ENCODE measurements at regions not wholly inside any gene's neighbourhood (a gene's known extent, or its start where the extent isn't known, plus 50 kb on each side); places are given as distances from the start of the nearest gene placed in this dataset.

- no peak for DNase-seq (ENCODE audit: low spot score)
These were observed 571.4 kb upstream of the SALL1 start for GRCh38 chr16:51722467-51722866.

GRCh38 chr16:51719376-51719775 is 568.3 kb upstream of the SALL1 start:
- no peak for DNase-seq (ENCODE audit: low spot score)

- no peak for DNase-seq (ENCODE audit: low spot score)
These were observed 565.1 kb upstream of the SALL1 start for GRCh38 chr16:51716195-51716594.

GRCh38 chr16:51713502-51713901 is 562.4 kb upstream of the SALL1 start:
- DNase-seq (ENCODE audit: low spot score) = no peak

- DNase-seq (ENCODE audit: low spot score) = no peak
These were observed 560.0 kb upstream of the SALL1 start for GRCh38 chr16:51710905-51711563.

- DNase-seq (ENCODE audit: low spot score) = no peak
These were observed 559.1 kb upstream of the SALL1 start for GRCh38 chr16:51710186-51710585.

GRCh38 chr16:51708861-51709260 is 557.8 kb upstream of the SALL1 start:
- DNase-seq (ENCODE audit: low spot score) = no peak

- DNase-seq (ENCODE audit: low spot score) = no peak
These were observed 556.6 kb upstream of the SALL1 start for GRCh38 chr16:51707666-51708065.

- DNase-seq (ENCODE audit: low spot score) = no peak
These were observed 554.1 kb upstream of the SALL1 start for GRCh38 chr16:51705142-51705541.

GRCh38 chr16:51701025-51701424 is 550.0 kb upstream of the SALL1 start:
- DNase-seq (ENCODE audit: low spot score) = no peak

GRCh38 chr16:51699686-51700396 is 548.8 kb upstream of the SALL1 start:
- no peak for DNase-seq (ENCODE audit: low spot score)

- DNase-seq (ENCODE audit: low spot score) = no peak
These were observed 547.6 kb upstream of the SALL1 start for GRCh38 chr16:51698647-51699046.

- DNase-seq (ENCODE audit: low spot score) = no peak
These were observed 546.4 kb upstream of the SALL1 start for GRCh38 chr16:51697454-51697853.

GRCh38 chr16:51696376-51696775 is 545.3 kb upstream of the SALL1 start:
- no peak for DNase-seq (ENCODE audit: low spot score)

GRCh38 chr16:51691109-51691508 is 540.0 kb upstream of the SALL1 start:
- no peak for DNase-seq (ENCODE audit: low spot score)

GRCh38 chr16:51685498-51685897 is 534.4 kb upstream of the SALL1 start:
- no peak for DNase-seq (ENCODE audit: low spot score)

- DNase-seq (ENCODE audit: low spot score) = no peak
These were observed 532.8 kb upstream of the SALL1 start for GRCh38 chr16:51683882-51684281.

- DNase-seq (ENCODE audit: low spot score) = no peak
These were observed 531.8 kb upstream of the SALL1 start for GRCh38 chr16:51682905-51683304.

- no peak for DNase-seq (ENCODE audit: low spot score)
These were observed 523.5 kb upstream of the SALL1 start for GRCh38 chr16:51674615-51675014.

- DNase-seq (ENCODE audit: low spot score) = no peak
These were observed 519.5 kb upstream of the SALL1 start for GRCh38 chr16:51670527-51670926.

- no peak for DNase-seq (ENCODE audit: low spot score)
These were observed 515.8 kb upstream of the SALL1 start for GRCh38 chr16:51666821-51667220.

- DNase-seq (ENCODE audit: low spot score) = no peak
These were observed 515.0 kb upstream of the SALL1 start for GRCh38 chr16:51666074-51666473.

- no peak for DNase-seq (ENCODE audit: low spot score)
These were observed 514.4 kb upstream of the SALL1 start for GRCh38 chr16:51665436-51665998.

- no peak for DNase-seq (ENCODE audit: low spot score)
These were observed 507.5 kb upstream of the SALL1 start for GRCh38 chr16:51658531-51658930.
